ENCODE measurements at regions not wholly inside any gene's neighbourhood (a gene's known extent, or its start where the extent isn't known, plus 50 kb on each side); places are given as distances from the start of the nearest gene placed in this dataset.

DNA sequence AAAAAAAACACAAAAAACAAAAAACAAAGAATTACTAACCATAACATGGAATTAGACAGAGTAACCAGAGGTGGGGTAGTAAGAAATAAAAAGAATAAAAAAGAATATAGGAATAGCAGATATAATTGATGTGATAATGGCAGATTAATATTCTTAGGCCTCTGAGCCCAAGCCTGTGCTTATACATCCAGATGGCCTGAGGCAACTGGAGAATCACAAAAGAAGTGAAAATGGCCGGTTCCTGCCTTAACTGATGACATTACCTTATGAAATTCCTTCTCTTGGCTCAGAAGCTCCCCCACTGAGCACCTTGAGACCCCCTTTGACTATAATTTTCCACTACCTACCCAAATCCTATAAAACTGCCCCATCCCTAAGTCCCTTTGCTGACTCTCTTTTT, 95.1 kb upstream of the MSH6 start:
- no peak for DNase-seq (ENCODE audit: low read depth, low spot score)
- H3K4me3 ChIP-seq (ENCODE audit: low read depth, low read length) = no peak overlapping the region
- ChIA-PET POLR2A (no interaction called here), CTCF (no interaction called here)
- TF ChIP-seq, protein P1, sequence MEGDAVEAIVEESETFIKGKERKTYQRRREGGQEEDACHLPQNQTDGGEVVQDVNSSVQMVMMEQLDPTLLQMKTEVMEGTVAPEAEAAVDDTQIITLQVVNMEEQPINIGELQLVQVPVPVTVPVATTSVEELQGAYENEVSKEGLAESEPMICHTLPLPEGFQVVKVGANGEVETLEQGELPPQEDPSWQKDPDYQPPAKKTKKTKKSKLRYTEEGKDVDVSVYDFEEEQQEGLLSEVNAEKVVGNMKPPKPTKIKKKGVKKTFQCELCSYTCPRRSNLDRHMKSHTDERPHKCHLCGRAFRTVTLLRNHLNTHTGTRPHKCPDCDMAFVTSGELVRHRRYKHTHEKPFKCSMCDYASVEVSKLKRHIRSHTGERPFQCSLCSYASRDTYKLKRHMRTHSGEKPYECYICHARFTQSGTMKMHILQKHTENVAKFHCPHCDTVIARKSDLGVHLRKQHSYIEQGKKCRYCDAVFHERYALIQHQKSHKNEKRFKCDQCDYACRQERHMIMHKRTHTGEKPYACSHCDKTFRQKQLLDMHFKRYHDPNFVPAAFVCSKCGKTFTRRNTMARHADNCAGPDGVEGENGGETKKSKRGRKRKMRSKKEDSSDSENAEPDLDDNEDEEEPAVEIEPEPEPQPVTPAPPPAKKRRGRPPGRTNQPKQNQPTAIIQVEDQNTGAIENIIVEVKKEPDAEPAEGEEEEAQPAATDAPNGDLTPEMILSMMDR (IDR thresholded peaks at IDR 0.05; ENCODE audit: insufficient read depth, low read length, missing control alignments) = no peak

DNA sequence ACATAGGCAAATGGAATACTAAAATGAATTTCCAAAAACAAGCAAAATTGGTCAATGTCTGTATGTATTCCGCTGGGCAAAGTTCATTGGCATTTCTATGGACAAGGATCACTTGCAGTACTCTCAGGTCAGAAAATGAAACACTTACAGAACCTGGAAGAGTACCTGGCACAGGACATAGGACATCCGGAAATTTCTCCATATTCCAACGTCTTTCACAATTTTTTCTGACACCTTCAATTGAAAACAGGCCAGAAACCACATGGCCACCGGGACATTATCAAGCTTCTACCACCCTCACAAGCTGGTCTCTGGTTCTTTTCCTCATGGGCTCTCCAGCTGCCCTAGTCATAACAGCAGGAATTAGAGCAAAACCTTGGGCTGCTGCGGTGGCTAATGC, 96.9 kb upstream of the MSH6 start:
- TF ChIP-seq, protein P1 (IDR thresholded peaks at IDR 0.05; ENCODE audit: insufficient read depth, low read length, missing control alignments) = no peak
- ChIA-PET CTCF (no interaction called here), POLR2A (no interaction called here)
- DNase-seq (ENCODE audit: low read depth, low spot score) = no peak
- H3K4me3 ChIP-seq (ENCODE audit: low read depth, low read length) = no peak overlapping the region

DNA sequence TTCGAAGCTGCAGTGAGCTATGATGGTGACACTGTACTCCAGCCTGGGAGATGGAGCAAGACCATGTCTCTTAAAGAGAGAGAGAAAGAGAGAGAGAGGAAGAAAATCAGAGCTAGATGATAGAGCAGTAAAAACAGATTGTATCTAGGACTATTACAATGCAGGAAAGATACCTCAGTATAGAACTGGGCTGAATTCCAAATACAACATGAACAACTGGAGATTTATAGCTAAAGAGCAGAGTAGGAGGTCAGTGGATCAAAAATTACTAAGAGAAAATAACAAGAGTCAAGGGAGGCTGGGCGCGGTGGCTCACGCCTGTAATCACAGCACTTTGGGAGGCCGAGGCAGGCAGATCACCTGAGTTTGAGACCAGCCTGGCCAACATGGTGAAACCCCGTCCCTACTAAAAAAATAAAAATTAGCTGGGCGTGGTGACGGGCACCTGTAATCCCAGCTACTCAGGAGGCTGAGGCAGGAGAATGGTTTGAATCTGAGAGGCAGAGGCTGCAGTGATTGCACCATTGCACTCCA, 100.7 kb upstream of the MSH6 start:
- no peak for DNase-seq (ENCODE audit: low read depth, low spot score)
- CTCF ChIA-PET = interaction anchor here (0.6 kb wide), 1 partner anchor 41 kb away, joined by 3 read pairs; no protein-coding TSS in a partner anchor
- POLR2A ChIA-PET = interaction anchor here (0.6 kb wide), 1 partner anchor 328 kb away, joined by 3 read pairs; no protein-coding TSS in a partner anchor
- TF ChIP-seq, protein P1 (IDR thresholded peaks at IDR 0.05; ENCODE audit: insufficient read depth, low read length, missing control alignments) = no peak
- H3K4me3 ChIP-seq (ENCODE audit: low read depth, low read length) = no peak overlapping the region

DNA sequence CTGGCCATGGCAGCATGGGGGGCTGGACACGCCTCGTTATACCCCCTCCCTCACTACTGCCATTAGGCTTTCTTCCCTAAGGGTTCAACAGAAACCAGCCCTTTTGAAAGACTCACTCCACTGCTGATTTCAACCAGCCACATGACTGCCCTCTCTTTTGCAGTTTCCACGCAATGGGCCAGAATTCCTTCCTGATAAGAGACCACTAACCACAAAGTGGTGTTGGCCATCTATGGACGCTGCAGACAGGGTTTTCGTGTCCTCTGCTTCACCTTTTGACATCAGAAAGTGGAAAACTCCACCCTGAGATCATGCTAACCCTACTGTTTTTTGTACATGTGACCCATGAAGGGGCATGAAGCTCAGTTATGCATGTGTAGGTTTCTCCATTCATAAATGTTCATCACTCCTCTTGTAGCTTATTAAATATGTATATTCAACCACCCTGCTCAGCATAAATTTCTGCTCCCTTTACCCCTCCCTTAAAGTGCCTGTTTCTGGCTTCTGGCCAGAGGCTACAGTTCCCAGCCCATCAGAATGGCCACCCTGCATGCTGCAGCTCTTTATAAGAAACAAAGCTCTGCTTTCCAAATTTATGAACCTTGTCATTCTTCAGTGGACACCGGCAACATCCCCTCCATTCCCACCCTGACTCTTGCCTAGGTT, 105.6 kb upstream of the KCNK12 start:
- TF ChIP-seq, protein P1 (IDR thresholded peaks at IDR 0.05; ENCODE audit: insufficient read depth, low read length, missing control alignments) = no peak
- POLR2A ChIA-PET = no interaction called here
- no peak overlapping the region for H3K4me3 ChIP-seq (ENCODE audit: low read depth, low read length)
- no peak for DNase-seq (ENCODE audit: low read depth, low spot score)
- CTCF ChIA-PET = no interaction called here

DNA sequence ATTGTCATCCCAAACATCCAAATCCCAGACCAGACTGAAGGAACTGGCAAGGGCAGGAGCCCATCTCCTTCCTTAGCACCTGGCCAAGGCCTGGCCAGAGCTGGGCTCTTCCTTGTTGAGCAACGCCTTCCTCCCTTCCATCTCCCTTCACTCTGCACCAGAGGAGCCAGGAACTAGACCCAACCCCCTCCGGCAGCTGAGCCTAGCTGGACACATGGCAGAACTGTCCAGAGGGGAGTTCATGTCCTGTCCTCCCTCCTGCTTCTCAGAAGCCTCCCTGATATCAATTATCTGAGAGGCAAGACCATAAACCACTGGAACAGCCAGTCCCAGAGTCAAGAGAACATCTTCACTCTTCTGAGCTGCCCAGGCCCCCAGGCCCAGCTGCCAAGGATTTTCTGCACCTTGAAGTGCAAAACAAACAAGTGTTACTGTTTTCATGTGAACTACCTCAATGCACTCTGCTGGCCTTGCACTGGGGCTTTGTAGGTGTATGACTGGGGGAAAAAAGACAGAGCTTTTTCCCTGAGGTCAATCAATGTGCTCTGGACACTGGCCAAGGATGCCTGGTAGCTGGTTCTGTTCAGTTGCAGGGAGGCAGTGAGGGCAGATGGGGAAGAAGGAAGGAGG, 104.5 kb upstream of the KCNK12 start:
- POLR2A ChIA-PET = no interaction called here
- no peak for DNase-seq (ENCODE audit: low read depth, low spot score)
- TF ChIP-seq, protein P1 (IDR thresholded peaks at IDR 0.05; ENCODE audit: insufficient read depth, low read length, missing control alignments) = no peak
- no peak overlapping the region for H3K4me3 ChIP-seq (ENCODE audit: low read depth, low read length)
- CTCF ChIA-PET = no interaction called here

DNA sequence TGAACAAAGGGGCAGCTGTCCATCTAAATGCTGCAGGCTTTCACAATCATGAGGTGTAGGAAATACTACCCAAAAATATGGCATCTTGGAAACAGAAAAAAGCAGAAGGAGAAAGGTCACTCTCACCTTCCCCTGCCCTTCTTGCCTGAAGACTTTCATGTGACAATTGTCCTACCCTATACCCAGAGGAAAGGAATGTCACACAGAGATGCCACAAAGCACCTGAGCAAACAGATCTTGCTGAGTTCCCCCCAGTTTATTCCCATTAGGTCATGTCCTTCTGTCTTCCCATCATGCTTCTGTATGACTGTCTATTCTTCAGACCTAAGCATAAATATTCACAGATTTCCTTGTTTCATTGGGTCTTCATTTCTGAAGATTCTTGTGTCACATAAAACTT, 95.5 kb upstream of the KCNK12 start:
- CTCF ChIA-PET = no interaction called here
- TF ChIP-seq, protein P1 (IDR thresholded peaks at IDR 0.05; ENCODE audit: insufficient read depth, low read length, missing control alignments) = no peak
- no peak for DNase-seq (ENCODE audit: low read depth, low spot score)
- POLR2A ChIA-PET = no interaction called here
- H3K4me3 ChIP-seq (ENCODE audit: low read depth, low read length) = no peak overlapping the region
